Lower lobe of right lung (tissue), 2 donors: ENCODE measurements at regions not wholly inside any gene's neighbourhood (a gene's known extent, or its start where the extent isn't known, plus 50 kb on each side); places are given as distances from the start of the nearest gene placed in this dataset.

Source experiments
- ATAC-seq, 2 donors: fragments of 200-7000 bp; cut with Tn5 transposase; one replicate each; pipeline ENCODE4 v1.9.1; 2020 to 2022; ENCODE audit warnings: mild to moderate bottlenecking in 2 of 2, moderate library complexity in 2 of 2
- DNase-seq: peaks from one replicate; pipeline ENCODE4 v3.0.0-alpha.2; 2020
- H3K27ac ChIP-seq: fragments of 200-600 bp; one replicate; pipeline ENCODE4 v1.8.0; 2022
- H3K27me3 ChIP-seq: fragments of 200-600 bp; one replicate; pipeline ENCODE4 v1.8.0; 2022; ENCODE audit warnings: low read depth
- H3K36me3 ChIP-seq: fragments of 200-600 bp; one replicate; pipeline ENCODE4 v1.8.0; 2022; ENCODE audit warnings: mild to moderate bottlenecking
- H3K4me1 ChIP-seq: fragments of 200-600 bp; one replicate; pipeline ENCODE4 v1.8.0; 2022
- H3K4me3 ChIP-seq: fragments of 200-600 bp; one replicate; pipeline ENCODE4 v1.8.0; 2022; ENCODE audit warnings: mild to moderate bottlenecking
- H3K9me3 ChIP-seq: fragments of 200-600 bp; one replicate; pipeline ENCODE4 v1.8.0; 2022
- intact Hi-C: fragments of 100-400 bp; cut with DNase I; formaldehyde crosslinking; loops from one replicate; pipeline ENCODE4 v1.11.0; 2022
- TF ChIP-seq, protein P1 (sequence below): fragments of 200-600 bp; IDR thresholded peaks from one replicate; pipeline ENCODE4 v1.8.0; 2022; ENCODE audit warnings: antibody characterized with exemption, mild to moderate bottlenecking
- donor health status: DM: no; HTN: yes; CAD: no; lungs with severe emphysema.

DNA sequence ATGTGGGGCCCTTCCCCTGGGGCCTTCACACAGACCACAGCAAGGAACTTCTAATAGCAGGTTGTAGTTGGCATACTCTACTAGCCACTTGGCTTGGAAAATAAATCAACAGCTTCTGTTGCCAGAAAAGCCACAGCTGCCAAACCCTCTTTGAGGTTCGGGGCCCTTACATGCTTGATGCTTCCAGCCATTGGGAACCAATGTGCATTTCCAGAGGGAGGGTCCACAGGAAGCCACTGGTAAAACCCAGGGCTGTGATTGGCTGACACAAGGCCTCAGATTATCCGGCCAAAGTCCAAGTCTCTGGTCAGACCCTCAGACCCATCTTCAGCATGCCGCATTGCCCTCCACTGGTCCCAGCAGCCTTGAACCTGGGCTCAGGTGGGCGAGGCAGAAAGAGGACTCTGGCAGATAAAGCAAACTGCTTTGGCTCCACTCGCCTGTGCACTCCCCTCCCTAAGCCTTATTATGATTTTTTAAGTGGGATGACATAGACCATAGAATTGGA, 214.4 kb downstream of the BCL11B start:
- DNase-seq: no peak
- H3K9me3 ChIP-seq: peaks cover 11% of the 10 kb centered on the region
- intact Hi-C loops: no loop called here

DNA sequence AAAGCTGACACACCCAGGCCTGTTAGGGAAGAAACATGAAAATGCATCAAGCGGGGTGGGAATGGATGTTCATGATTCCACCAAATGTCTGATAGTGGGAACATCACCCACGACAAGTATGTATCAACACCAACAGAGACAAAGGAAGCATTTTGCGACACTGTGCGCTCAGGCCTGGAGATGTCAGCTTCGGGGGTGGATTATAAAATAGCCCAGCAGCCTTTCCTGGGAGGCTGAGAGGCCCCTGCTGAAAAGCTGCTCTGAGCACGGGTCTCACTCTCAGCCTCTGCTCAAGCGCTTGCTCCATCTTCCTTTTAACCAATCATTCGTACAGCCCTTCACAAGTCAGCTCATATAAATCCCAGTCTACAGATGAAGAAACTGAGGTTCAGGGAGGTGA, 213.5 kb downstream of the BCL11B start:
- H3K27me3 ChIP-seq: no peaks in the 10 kb centered on the region
- H3K4me1 ChIP-seq: no peaks in the 10 kb centered on the region
- H3K4me3 ChIP-seq: no peak overlapping the region
- H3K27ac ChIP-seq: no peak overlapping the region
- H3K36me3 ChIP-seq: no peaks in the 10 kb centered on the region
- no peak for ATAC-seq
- intact Hi-C loops: no loop called here
- DNase-seq: no peak
- H3K9me3 ChIP-seq: peaks cover 2% of the 10 kb centered on the region
- TF ChIP-seq, protein P1, sequence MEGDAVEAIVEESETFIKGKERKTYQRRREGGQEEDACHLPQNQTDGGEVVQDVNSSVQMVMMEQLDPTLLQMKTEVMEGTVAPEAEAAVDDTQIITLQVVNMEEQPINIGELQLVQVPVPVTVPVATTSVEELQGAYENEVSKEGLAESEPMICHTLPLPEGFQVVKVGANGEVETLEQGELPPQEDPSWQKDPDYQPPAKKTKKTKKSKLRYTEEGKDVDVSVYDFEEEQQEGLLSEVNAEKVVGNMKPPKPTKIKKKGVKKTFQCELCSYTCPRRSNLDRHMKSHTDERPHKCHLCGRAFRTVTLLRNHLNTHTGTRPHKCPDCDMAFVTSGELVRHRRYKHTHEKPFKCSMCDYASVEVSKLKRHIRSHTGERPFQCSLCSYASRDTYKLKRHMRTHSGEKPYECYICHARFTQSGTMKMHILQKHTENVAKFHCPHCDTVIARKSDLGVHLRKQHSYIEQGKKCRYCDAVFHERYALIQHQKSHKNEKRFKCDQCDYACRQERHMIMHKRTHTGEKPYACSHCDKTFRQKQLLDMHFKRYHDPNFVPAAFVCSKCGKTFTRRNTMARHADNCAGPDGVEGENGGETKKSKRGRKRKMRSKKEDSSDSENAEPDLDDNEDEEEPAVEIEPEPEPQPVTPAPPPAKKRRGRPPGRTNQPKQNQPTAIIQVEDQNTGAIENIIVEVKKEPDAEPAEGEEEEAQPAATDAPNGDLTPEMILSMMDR: no peak

More for the DNA sequence above, 214.4 kb downstream of the BCL11B start:
- Histone ChIP-seq H3K36me3 (no peaks in the 10 kb centered on the region), H3K27ac (no peak overlapping the region), H3K4me1 (no peaks in the 10 kb centered on the region), H3K4me3 (no peak overlapping the region), H3K27me3 (no peaks in the 10 kb centered on the region)
- TF ChIP-seq, protein P1: no peak
- ATAC-seq: no peak

DNA sequence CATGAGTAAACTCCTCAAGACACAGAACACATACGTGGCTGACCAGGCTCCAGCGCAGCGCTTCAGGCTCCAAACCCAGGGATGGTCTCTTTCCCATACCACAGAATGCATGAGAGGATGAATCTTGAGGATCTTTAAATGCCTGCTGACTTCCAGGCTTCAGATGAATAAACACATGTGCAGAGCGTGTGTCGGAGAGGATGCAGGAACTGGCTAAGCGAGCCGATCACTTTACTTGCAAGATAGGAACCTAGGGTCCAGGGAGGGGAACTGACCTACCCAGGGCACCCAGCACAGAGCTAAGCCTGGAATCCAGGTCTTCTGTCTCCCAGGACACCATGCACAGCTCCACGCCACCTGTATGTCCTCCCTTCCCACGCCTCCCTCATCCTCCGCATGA, 209.8 kb downstream of the BCL11B start:
- Histone ChIP-seq H3K4me1 (no peaks in the 10 kb centered on the region), H3K4me3 (no peak overlapping the region), H3K9me3 (no peaks in the 10 kb centered on the region), H3K36me3 (no peaks in the 10 kb centered on the region), H3K27me3 (no peaks in the 10 kb centered on the region), H3K27ac (no peak overlapping the region)
- DNase-seq (no peak), ATAC-seq (no peak)
- intact Hi-C loops: no loop called here
- TF ChIP-seq, protein P1: no peak

DNA sequence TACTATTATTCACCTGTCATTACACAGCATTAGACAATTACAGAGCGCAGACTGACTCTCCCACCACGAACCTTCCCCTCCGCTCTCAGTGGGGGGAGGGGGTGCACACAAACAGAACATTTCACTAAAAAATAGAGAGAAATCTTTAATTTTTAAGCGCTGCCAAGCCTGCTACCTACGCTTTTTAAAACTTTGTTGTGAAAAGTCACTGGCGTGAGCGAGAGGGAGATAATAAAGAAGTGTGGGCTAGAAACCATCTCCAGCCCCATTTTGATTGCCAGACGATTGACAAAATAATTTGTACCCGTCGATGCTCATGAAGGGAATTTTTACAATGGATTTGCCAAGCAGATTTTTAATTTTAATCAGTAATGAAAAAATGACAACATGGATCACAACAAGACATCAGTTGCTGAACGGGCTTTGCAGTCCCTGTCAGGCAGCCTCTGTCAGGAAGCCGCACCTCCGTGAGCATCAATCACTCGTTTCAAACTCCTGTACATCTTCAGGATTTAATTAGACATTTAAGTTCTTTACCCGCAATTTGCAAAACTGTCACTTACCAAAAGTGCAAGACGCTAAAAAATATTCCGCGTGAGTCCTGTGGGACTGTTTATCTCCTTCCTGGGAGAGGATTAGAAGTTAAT, 209.1 kb downstream of the BCL11B start:
- no peaks in the 10 kb centered on the region for H3K9me3 ChIP-seq
- DNase-seq (no peak), ATAC-seq (no peak)
- no peaks in the 10 kb centered on the region for H3K4me1 ChIP-seq
- H3K27me3 ChIP-seq: no peaks in the 10 kb centered on the region
- no peaks in the 10 kb centered on the region for H3K36me3 ChIP-seq
- intact Hi-C loops: no loop called here
- no peak overlapping the region for H3K4me3 ChIP-seq
- H3K27ac ChIP-seq: no peak overlapping the region
- TF ChIP-seq, protein P1: no peak

DNA sequence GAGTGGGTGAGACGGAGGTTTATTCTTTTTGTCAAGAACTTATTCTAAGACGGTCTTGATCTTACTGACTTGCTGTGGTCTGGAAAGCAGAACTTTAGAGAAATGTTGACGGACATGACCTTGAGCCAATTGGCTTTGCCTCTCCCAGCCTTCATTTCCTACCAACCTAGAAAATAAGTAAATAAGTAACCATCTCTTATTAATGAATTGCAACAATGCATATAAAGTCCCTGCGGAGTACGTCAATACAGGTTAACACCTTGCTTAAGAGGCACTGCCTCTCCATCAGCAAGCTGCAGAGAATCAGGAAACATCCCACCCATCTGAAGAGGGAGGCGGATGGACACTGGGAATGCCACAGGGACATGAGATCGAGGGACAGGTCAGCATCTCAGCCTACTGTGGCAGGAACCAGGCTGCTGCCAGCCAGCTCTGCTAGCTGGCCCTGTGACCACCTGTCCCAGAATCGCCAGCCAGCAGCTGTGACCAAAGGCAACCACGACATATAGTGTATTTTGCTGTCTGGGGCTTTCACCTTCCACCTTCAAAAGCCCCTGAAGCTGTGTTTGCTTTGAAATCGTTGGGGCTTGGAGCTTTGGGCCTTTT, 208.3 kb downstream of the BCL11B start:
- TF ChIP-seq, protein P1: no peak
- no peaks in the 10 kb centered on the region for H3K36me3 ChIP-seq
- intact Hi-C loops: no loop called here
- H3K9me3 ChIP-seq: no peaks in the 10 kb centered on the region
- no peak overlapping the region for H3K4me3 ChIP-seq
- no peaks in the 10 kb centered on the region for H3K4me1 ChIP-seq
- H3K27ac ChIP-seq: no peak overlapping the region
- no peak for DNase-seq
- ATAC-seq: no peak
- H3K27me3 ChIP-seq: no peaks in the 10 kb centered on the region
